Hepatocyte (in vitro differentiated cells): ENCODE measurements at regions not wholly inside any gene's neighbourhood (a gene's known extent, or its start where the extent isn't known, plus 50 kb on each side); places are given as distances from the start of the nearest gene placed in this dataset.

ENCODE experiments used
- DNase-seq: peaks from one replicate; pipeline ENCODE4 v3.0.0-alpha.2; 2016; ENCODE audit warnings: low spot score
- H2AFZ ChIP-seq: fragments of 200-600 bp; sonication (generic); 2 replicates; pipeline ENCODE4 v1.6.0; 2016; ENCODE audit warnings: antibody characterized with exemption, mild to moderate bottlenecking
- H3K27ac ChIP-seq: fragments of 200-600 bp; sonication (generic); 2 replicates; pipeline ENCODE4 v1.5.1; 2016; ENCODE audit warnings: mild to moderate bottlenecking
- H3K27me3 ChIP-seq: fragments of 200-600 bp; sonication (generic); 2 replicates; pipeline ENCODE4 v1.6.1; 2016
- H3K36me3 ChIP-seq: fragments of 200-600 bp; sonication (generic); replicated peaks from 2 replicates; pipeline ENCODE4 v1.5.1; 2016; ENCODE audit warnings: low read depth; ENCODE audit not compliant: insufficient read depth
- H3K4me1 ChIP-seq: fragments of 200-600 bp; sonication (generic); 2 replicates; pipeline ENCODE4 v1.5.1; 2016; ENCODE audit warnings: mild to moderate bottlenecking, moderate library complexity; ENCODE audit not compliant: insufficient read depth
- H3K4me2 ChIP-seq: fragments of 200-600 bp; sonication (generic); 2 replicates; pipeline ENCODE4 v1.6.0; 2016
- H3K4me3 ChIP-seq: fragments of 200-600 bp; sonication (generic); 2 replicates; pipeline ENCODE4 v1.5.1; 2016; ENCODE audit warnings: mild to moderate bottlenecking
- H3K79me2 ChIP-seq: fragments of 200-600 bp; sonication (generic); 2 replicates; pipeline ENCODE4 v1.6.0; 2017; ENCODE audit warnings: mild to moderate bottlenecking
- H3K9me2 ChIP-seq: fragments of 200-600 bp; sonication (generic); replicated peaks from 2 replicates; pipeline ENCODE4 v1.6.0; 2017; ENCODE audit warnings: mild to moderate bottlenecking; ENCODE audit not compliant: insufficient read depth
- H3K9me3 ChIP-seq: fragments of 200-600 bp; sonication (generic); 2 replicates; pipeline ENCODE4 v1.5.1; 2016; ENCODE audit warnings: low read depth, mild to moderate bottlenecking
- H4K20me1 ChIP-seq: fragments of 200-600 bp; sonication (generic); 2 replicates; pipeline ENCODE4 v1.6.0; 2016; ENCODE audit warnings: mild to moderate bottlenecking; ENCODE audit not compliant: insufficient read depth, poor library complexity, severe bottlenecking
- CTCF ChIP-seq: fragments of 200-600 bp; sonication (generic); IDR thresholded peaks from 2 replicates; pipeline ENCODE4 v1.5.1; 2016; ENCODE audit warnings: antibody characterized with exemption, mild to moderate bottlenecking; ENCODE audit not compliant: poor library complexity
- EZH2 ChIP-seq: fragments of 200-600 bp; sonication (generic); IDR thresholded peaks from 2 replicates; pipeline ENCODE4 v1.6.1; 2016; ENCODE audit warnings: antibody characterized with exemption, mild to moderate bottlenecking, borderline replicate concordance
- EZH2phosphoT487 ChIP-seq: fragments of 200-600 bp; sonication (generic); IDR thresholded peaks from one replicate; pipeline ENCODE4 v1.6.1; 2018; ENCODE audit warnings: antibody characterized with exemption, mild to moderate bottlenecking, low read depth, moderate library complexity; ENCODE audit not compliant: unreplicated experiment, severe bottlenecking
- WGBS: methylation state at CpG from one replicate; pipeline ENCODE4 v1.1.6; 2016; ENCODE audit warnings: low lambda C conversion rate; ENCODE audit errors: missing lambda C conversion rate; 5-methylcytosine and 5-hydroxymethylcytosine counted together

DNA sequence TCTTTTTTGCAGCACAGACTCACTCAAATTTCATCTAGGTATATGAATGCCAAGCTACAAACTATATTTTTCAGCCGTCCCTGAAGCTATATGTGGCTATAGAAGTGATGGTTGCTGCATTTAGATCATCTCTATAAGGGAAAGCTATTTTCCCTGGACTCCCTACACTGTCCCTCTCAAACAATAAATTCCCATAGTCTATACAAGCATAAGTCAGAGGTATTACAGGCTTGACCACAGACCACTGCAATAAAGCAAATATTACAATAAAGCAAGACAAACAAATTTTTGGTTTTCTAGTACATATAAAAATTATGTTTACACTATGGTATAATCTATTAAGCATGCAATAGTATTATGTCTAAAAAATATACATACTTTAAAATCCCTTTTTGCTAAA, 1015.5 kb upstream of the LRRN3 start:
- H3K9me3 ChIP-seq, result no peaks in the 10 kb centered on the region
- H3K36me3 ChIP-seq, result no peaks in the 10 kb centered on the region
- H2AFZ ChIP-seq, result no peak overlapping the region
- no peak overlapping the region for H3K27ac ChIP-seq
- WGBS, result 91% methylated on average over 1 of the region's 1 CpG
- H3K4me3 ChIP-seq, result no peak overlapping the region
- no peaks in the 10 kb centered on the region for H3K79me2 ChIP-seq
- no peak for TF ChIP-seq EZH2
- no peak for TF ChIP-seq CTCF
- TF ChIP-seq EZH2phosphoT487, result no peak
- H3K9me2 ChIP-seq, result no peaks in the 10 kb centered on the region
- H3K4me1 ChIP-seq, result no peaks in the 10 kb centered on the region
- no peaks in the 10 kb centered on the region for H4K20me1 ChIP-seq
- DNase-seq, result no peak
- H3K4me2 ChIP-seq, result no peak overlapping the region
- no peaks in the 10 kb centered on the region for H3K27me3 ChIP-seq

DNA sequence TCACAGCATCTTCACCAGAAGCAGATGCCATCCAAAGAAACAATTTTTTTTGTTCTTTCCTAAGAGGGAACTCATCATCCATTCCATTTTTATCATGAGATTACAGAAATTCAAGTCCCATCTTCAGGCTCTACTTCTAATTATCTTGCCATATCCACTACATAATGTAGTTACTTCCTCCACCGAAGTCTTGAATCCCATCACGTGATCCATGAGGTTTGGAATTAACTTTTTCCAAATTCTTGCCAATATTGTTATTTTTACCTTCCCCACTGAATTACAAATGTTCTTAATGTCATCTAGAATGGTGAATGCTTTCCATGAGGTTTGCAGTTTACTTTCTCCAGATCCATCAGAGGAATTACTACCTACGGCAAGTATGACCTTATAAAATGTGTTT, 1014.7 kb upstream of the LRRN3 start:
- H3K27me3 ChIP-seq, result no peaks in the 10 kb centered on the region
- H3K36me3 ChIP-seq, result no peaks in the 10 kb centered on the region
- H3K9me3 ChIP-seq, result no peaks in the 10 kb centered on the region
- TF ChIP-seq EZH2 (no peak), CTCF (no peak), EZH2phosphoT487 (no peak)
- H3K9me2 ChIP-seq, result no peaks in the 10 kb centered on the region
- no peaks in the 10 kb centered on the region for H4K20me1 ChIP-seq
- no peaks in the 10 kb centered on the region for H3K79me2 ChIP-seq
- no peak overlapping the region for H3K27ac ChIP-seq
- no peak for DNase-seq
- H2AFZ ChIP-seq, result no peak overlapping the region
- H3K4me1 ChIP-seq, result no peaks in the 10 kb centered on the region
- H3K4me3 ChIP-seq, result no peak overlapping the region
- no peak overlapping the region for H3K4me2 ChIP-seq
- 89% methylated on average over 3 of the region's 3 CpGs for WGBS

DNA sequence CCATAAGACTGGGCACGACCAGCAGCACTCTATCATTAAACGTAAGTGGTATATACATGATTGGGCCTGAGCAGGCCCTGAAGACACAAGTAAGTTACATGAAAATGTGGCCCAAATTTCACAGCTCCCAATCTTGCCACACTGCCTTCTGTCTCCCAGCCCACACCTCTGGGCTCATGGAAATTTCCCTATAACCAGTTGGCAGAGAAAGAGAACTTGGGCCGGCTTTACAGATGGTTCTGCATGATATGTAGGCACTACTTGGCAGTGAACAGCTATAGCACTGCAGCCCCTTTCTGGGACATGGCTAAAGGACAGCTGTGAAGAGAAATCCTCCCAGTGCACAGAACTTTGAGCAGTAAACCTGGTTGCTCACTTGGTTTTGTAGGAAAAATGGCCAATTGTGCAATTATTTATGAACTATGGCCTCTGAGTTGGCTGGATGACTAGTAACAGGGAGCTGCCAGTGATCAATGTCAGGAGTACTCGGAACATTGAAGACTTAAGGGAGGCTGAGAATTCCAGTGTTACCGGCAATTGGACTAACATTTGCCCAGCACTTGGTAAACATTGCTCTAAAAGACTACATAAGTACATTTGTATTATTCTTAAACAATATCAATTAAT, 1006.6 kb upstream of the LRRN3 start:
- 77% methylated on average over 5 of the region's 5 CpGs for WGBS

More for the DNA sequence above, 1006.6 kb upstream of the LRRN3 start:
- Histone ChIP-seq H3K79me2 (no peaks in the 10 kb centered on the region), H3K4me3 (no peak overlapping the region), H2AFZ (no peak overlapping the region), H4K20me1 (no peaks in the 10 kb centered on the region), H3K27me3 (no peaks in the 10 kb centered on the region), H3K4me1 (no peaks in the 10 kb centered on the region), H3K27ac (no peak overlapping the region), H3K36me3 (no peaks in the 10 kb centered on the region), H3K9me3 (no peaks in the 10 kb centered on the region), H3K9me2 (no peaks in the 10 kb centered on the region), H3K4me2 (no peak overlapping the region)
- TF ChIP-seq CTCF (no peak), EZH2 (no peak), EZH2phosphoT487 (no peak)
- DNase-seq, result peak; percentile 24
